ENCODE measurements at regions not wholly inside any gene's neighbourhood (a gene's known extent, or its start where the extent isn't known, plus 50 kb on each side); places are given as distances from the start of the nearest gene placed in this dataset.

GRCh38 chr10:47144525-47144924, 155.5 kb upstream of the GDF10 start:
- TF ChIP-seq POLR2A (IDR thresholded peaks at IDR 0.05), result no peak
- TF ChIP-seq CTCF (IDR thresholded peaks at IDR 0.05), result no peak
